ENCODE measurements at regions not wholly inside any gene's neighbourhood (a gene's known extent, or its start where the extent isn't known, plus 50 kb on each side); places are given as distances from the start of the nearest gene placed in this dataset.
"Not testable (repeated sequence)": the region's sequence is repeated elsewhere in the genome, so short reads cannot be mapped to it uniquely, and the experiment has no call there.

- TF ChIP-seq POLR2A (IDR thresholded peaks at IDR 0.05): no peak
- TF ChIP-seq CTCF (IDR thresholded peaks at IDR 0.05): no peak
- intact Hi-C loops (cut with DNase I): no loop called here
- Histone ChIP-seq H3K4me1 (peaks cover 0 to 8% (median 0%) of the 10 kb centered on the region in 12 donors), H3K4me3 (no peak overlapping the region), H3K9me3 (peaks cover 0 to 25% (median 0%) of the 10 kb centered on the region in 12 donors), H3K36me3 (no peaks in the 10 kb centered on the region), H3K27ac (no peak overlapping the region), H3K27me3 (peaks cover 0 to 3% (median 0%) of the 10 kb centered on the region in 9 donors)
- 88 to 93% (median 90%) methylated on average over 12 of the region's 12 CpGs for WGBS, 4 donors
- ATAC-seq: no peak
- no peak for DNase-seq
Observed at GRCh38 chr12:111245701-111246476, 123.0 kb downstream of the PHETA1 start.

- DNase-seq: no peak
- Histone ChIP-seq H3K27me3 (peaks cover 0 to 3% (median 0%) of the 10 kb centered on the region in 9 donors), H3K4me3 (no peak overlapping the region), H3K36me3 (no peaks in the 10 kb centered on the region), H3K4me1 (peaks cover 0 to 8% (median 0%) of the 10 kb centered on the region in 12 donors), H3K9me3 (peaks cover 0 to 25% (median 0%) of the 10 kb centered on the region in 12 donors), H3K27ac (no peak overlapping the region)
- intact Hi-C loops (cut with DNase I): no loop called here
- TF ChIP-seq POLR2A (IDR thresholded peaks at IDR 0.05): no peak
- no peak for TF ChIP-seq CTCF (IDR thresholded peaks at IDR 0.05)
- ATAC-seq: no peak
Observed at GRCh38 chr12:111244673-111245072, 124.2 kb downstream of the PHETA1 start.

- 87 to 92% (median 91%) methylated on average over 1 of the region's 1 CpG for WGBS, 4 donors
- not testable (repeated sequence) for ATAC-seq
Observed at GRCh38 chr12:111242817-111243216, 126.1 kb downstream of the PHETA1 start.

GRCh38 chr12:111242184-111242583, 126.7 kb downstream of the PHETA1 start:
- peaks cover 0 to 5% (median 0%) of the 10 kb centered on the region in 12 donors for H3K4me1 ChIP-seq
- intact Hi-C loops (cut with DNase I): no loop called here
- WGBS, 4 donors: 69 to 77% (median 73%) methylated on average over 7 of the region's 7 CpGs
- TF ChIP-seq CTCF (IDR thresholded peaks at IDR 0.05) (no peak), POLR2A (IDR thresholded peaks at IDR 0.05) (no peak)
- ATAC-seq (no peak), DNase-seq (no peak)
- H3K36me3 ChIP-seq: no peaks in the 10 kb centered on the region
- peaks cover 0 to 25% (median 0%) of the 10 kb centered on the region in 12 donors for H3K9me3 ChIP-seq
- no peak overlapping the region for H3K4me3 ChIP-seq
- H3K27ac ChIP-seq: no peak overlapping the region
- H3K27me3 ChIP-seq: peaks cover 0 to 4% (median 0%) of the 10 kb centered on the region in 9 donors

More at GRCh38 chr12:111242817-111243216, 126.1 kb downstream of the PHETA1 start:
- H3K4me3 ChIP-seq; H3K4me1 ChIP-seq; H3K27me3 ChIP-seq; DNase-seq; intact Hi-C loops (cut with DNase I); H3K36me3 ChIP-seq; H3K27ac ChIP-seq: not testable (repeated sequence)
- H3K9me3 ChIP-seq: peaks cover 0 to 25% (median 0%) of the 10 kb centered on the region in 12 donors

Measured in heart left ventricle (tissue), 16 donors.